ENCODE measurements at regions not wholly inside any gene's neighbourhood (a gene's known extent, or its start where the extent isn't known, plus 50 kb on each side); places are given as distances from the start of the nearest gene placed in this dataset.

GRCh38 chr2:240247868-240248720 lies 107.6 kb upstream of the OTOS start:
- TF ChIP-seq CTCF (IDR thresholded peaks at IDR 0.05) (no peak), POLR2A (IDR thresholded peaks at IDR 0.05) (no peak)

Data from right lobe of liver (tissue), 4 donors.